8988T (cell line): ENCODE measurements at regions not wholly inside any gene's neighbourhood (a gene's known extent, or its start where the extent isn't known, plus 50 kb on each side); places are given as distances from the start of the nearest gene placed in this dataset.

ENCODE experiments used
- DNase-seq: peaks from one replicate; pipeline ENCODE4 v3.0.0; 2011

DNA sequence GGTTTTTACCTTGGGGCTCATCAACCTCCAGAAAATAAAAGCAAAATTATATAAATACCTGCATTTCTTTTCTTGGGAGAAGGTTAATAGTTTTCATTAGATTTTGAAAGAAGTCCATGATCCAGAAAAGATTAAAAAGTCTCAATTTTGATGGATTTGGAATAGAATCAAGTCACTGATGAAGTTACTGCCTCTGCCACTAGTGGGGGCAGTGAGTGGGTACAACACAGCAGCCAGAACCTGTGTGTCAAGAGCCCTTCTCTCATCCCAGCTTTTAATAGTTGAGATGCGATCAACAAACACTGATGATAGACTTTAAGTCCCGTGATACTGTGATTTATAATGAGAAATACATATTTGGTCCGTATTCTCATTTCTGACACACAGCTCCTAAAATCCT lies 686.7 kb downstream of the DIAPH3 start:
- DNase-seq = no peak

DNA sequence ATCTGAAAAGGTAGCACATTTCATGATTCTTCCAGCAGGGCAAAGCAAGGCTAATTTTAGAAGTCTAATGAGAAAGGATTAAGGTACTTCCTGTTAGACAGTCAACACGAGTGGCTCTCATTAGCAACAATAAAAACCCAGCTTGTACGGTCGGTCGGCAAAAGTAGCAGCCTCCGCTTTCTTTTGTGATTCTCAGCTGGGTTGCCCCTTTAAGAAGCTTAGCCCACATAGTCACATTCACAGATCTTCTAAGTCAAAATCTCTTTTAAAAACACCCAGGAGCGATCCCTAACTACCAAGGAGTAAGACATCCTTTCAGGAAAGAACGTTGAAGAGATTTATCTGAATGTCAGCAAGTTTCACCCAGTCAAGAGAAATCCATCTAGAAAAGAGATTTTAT lies 684.8 kb downstream of the DIAPH3 start:
- DNase-seq = no peak

DNA sequence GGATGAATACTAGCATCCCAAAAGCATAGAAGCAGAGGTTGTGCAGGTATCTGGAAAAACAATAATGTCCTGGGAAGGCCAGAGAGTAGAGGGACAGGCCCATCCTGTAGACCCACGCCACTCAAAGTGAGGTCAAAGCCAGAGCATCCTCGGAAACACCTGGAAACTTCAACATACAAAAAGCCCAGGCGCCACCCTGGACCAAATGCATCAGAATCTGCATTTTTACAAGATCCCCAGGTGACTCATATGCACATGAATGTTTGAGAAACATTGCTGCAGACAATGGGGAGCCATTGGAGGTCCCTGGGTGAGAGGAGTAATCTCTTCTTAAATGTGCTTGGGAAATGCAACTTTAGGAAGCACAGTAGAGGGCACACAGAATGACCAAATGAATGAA lies 684.1 kb downstream of the DIAPH3 start:
- DNase-seq = no peak

DNA sequence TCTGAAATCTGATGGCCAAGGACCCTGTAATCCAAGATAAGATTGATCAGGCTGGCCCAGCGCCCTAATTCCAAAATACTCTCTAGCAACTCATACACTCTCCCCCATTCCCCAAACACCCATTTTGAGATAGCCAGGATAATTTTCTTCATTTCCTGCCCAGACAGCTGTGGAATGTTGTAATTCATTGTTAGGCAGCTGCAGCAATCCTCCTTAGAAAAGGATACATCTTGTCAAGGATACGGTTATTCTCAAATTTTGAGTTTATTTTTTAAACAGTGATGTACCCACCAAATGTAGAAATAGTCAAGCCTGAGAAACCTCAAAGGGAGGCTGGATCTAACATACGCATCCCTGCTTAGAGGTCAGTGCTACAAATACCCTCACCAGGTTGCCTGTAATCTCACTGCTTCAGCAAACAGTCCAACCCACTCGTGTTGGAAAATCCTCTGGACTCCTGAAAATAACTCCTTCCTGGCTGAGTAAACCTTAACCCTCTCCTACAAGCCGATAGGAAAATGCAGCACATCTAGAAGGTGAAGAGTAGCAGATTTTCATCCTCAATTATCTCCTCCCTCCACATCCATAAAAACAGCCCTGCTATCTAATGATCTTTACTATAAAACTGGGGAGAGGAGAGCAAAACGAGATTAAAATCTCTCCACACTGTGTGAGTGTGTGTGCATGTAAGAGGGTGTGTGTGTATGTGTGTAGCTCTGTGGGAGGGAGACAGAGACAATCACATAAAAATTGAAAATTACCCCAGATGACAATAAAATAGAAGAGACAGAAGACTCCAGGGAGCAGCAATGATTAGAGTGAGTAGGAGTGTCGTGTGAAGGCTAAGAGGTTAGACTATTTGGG lies 683.1 kb downstream of the DIAPH3 start:
- no peak for DNase-seq

DNA sequence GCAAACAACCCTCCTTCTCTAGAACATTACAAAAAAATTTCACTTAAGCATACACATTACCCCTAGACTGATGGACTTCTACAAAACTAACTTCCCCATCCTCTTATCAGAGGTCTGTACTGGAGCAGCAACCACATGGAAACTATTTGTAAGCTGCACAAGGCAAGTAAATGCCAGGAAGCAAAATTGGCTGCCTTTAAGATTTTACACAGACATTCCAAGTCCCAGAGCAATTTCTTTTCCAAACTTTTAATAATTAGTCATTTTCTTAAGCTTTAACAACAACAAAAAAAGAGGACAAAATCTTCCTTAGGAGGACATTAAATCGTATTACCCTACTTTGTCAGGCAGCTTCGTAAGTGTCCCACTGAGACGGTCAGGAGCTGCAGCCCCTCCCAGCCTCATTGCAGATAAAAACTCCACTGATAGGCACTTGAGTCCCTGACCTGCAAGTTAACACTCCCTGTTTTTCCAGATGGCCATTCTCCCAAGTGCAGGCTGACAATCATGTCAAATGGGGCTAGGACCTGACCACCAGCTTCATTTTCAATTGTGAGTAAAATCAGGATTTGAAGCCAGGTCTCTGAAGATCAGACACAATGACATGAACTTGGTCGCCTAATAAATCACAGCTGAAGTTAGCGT lies 680.1 kb downstream of the DIAPH3 start:
- no peak for DNase-seq

DNA sequence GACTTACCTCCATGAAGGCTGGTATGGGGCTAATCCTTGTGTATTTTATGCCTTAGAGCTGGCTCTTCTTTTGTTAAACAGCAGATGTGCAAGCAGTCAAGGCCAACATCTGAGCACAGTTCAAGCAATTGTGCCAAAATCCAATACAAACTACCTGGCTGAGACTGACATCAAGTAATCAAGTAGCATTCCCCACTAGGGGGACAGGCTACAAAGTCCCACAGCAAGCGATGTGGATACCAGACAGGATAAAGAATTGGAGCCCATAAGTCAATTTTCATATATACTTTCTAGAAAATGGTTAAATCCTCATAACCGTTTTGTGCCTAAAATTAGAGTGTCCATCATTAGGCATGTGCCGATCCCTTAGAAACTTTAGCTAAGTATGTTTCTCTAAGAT lies 675.8 kb downstream of the DIAPH3 start:
- no peak for DNase-seq

DNA sequence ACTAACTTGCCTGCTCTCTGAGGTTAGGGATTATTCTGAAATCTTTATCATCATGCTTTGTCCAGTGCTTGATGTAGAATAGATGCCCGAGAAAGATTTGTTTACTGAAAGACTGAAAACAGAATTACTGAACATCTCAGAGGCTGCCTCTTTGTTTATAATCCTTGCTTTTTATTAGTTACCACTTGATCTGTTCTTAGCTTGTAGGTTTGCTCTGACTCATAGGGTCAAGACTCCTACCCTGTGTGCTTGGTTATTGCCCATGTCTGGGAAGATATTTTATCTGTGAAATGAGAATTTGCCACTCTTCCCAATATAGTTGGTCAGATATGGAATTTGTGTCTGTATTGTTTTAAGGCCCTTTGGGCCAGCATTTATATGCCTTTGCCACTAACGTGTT lies 675.3 kb downstream of the DIAPH3 start:
- DNase-seq = no peak

DNA sequence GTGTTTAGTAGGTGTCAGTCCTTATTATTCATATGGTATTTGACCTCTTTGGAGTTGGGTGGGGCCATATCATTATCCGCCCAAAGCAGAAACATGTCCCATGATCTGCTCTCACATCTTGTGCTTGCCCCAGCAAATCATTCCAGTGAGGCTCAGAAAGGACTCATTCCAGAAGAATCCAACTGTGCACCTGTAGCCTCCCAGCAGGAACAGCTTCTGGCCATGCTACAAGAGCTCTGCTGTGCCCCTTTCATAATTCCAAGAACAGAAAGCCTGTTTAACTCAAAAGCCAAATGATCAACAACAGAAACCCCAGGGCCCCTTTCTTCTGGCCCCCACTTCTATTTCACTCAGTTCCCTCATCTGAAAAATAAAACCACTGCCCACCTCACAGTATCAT lies 673.1 kb downstream of the DIAPH3 start:
- DNase-seq = no peak

DNA sequence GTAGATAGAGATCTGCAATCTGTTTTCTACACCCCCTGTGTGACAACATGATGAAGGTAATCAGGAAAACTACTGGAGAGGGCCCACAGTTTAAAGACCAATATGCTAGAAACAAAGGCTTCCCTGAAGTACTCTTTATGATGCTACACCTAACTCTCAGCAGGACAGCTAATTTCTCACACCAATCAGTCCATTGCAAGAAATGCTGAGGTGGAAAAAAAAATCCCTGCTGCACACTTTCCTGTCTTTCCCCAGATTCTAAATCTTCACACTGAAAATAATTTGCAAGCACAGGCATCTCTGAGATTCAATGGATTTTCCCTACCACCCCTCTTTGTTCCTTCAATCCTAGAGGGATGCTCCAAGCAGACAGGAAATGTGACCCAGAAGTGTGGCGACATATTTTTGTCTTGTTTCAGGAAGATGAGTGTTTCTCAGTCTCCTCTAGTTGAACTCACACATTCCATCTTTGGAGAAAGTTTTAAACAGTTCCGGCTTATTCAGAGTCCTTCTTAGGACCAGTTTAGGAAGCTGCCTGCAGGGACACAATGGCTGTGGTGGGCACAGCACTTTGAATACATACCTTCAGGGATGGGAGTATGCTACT lies 671.6 kb downstream of the DIAPH3 start:
- no peak for DNase-seq

DNA sequence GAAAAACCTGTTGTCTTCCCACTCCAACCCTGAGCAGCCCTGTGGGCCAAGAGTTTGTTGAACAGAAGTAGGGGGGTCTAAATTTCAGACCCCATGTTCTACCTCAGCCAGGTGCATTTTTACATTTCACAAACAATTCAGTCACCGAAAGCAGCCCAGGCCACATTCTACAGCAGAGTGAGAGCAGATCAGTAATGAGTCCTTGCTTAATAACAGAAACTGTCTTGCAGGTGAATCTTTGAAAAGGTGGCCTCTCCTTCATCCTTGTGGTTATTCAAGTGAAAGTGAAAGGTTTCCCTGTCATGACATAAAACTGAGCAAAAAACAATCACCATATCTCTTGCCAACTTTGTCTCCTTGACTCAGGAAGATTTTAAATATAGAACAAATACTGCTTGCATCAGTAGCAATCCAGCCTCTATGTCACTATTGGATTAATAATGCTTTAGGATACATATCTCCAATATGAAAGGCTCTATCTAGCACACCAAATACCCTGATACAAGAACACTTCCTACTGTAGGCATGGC lies 670.2 kb downstream of the DIAPH3 start:
- no peak for DNase-seq

DNA sequence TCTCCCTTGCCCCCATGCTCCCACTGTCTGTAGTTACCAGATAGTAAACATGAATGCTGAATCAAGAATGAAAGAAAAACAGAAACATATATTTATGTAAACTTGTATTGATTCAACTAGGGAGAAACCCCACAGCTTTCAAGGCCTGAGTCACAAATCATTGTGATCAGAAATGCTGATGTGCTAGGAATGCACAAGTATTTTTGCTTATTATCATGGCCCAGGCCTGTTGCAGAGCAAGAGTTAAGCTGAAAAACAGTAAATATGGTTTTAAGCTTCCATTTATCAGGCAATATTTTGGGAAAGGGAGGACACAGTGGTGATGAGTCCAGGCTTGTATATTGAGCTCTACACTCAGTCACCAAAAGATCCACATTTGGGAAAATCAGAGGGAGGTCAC lies 669.6 kb downstream of the DIAPH3 start:
- DNase-seq = no peak

DNA sequence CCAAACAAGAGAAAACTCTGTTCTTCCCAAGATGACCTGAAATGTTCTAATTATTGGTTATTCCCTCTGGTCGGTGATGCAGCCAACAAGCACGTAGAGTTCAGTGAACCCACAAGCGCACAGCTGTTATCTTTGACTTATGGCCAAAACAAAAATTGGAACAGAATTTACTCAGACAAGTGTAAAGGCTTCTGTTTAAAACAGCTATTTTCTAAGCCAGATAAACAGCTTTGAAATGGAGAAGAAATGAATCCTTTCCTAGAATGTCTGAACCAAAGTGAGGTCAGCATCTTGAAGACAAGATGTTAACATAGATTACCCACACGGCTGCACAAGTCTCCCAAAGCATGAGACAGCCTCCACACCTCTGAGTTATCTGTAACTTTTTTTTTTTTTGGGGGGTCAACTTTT lies 669.2 kb downstream of the DIAPH3 start:
- DNase-seq = no peak

DNA sequence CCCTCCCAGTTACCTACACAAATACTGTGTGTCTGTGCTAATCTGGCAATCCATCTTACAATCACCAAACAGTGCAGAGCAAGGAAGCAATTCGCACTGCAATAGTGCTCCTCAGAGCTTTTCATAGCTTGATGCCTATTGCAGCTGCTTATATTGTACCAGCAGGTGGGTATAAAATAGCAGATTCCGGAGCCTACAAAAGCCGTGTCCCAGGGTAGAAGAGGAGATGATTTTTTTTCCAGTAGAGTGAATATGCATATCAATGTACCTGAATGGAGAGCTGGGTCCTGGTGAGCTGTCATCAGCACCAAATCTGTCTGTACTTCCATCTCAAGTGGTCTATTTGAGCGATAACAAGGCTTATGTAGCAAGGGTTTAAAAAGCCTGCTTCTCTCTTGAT lies 668.4 kb downstream of the DIAPH3 start:
- no peak for DNase-seq

DNA sequence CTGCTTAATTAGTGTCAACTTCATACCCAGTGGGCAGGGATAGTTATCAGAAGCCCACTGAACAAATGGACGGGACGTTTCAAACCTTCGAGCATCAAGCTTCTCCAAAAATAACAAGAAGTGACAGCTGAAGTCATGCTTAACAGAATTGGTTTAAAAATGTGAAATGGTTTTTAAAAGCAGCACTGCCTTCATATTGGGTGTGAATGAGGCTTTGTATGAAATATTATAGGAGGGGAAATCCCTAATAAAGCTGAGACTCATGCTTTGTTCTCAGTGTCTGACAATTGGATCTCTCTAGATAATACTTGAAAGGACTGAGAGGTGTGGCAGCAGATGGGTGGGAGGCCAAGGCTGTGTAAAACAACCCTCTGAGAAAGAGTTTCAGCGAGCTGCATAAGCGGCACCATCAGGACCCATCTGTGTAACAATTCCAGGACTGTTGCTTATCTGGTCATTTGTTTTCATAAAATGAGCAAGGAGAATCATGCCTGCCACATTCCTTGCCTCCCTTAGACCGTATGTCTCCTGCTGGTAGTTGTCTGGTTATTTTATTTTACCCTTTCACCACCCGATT lies 667.7 kb downstream of the DIAPH3 start:
- no peak for DNase-seq

DNA sequence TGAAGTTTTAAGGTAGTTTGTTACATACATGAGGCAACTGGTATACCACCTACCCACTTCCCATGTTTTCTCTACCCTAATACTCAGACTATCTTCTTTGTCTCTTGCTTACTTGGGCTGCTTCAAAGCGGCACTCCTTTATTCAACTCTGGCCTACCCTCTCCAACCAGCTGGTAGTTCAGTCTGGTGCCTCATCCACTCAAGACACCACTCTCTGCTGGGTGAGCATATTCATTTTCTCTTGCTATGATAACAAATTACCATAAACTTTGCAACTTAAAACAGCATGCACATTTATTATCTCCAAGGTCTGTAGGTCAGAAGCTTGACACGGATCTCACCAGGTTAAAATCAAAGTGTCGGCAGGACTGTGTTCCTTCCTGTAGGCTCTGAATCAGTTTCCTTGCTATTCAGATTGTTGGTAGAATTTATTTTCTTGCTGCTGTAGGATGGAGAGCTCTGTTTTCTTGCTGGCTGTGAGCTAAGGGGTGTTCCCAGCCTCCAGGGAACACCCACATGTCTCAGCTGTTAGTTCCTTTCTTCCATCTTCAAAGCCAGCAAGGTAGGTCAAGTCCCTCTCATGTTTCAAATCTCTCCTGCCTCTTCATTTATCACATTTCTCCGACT lies 666.0 kb downstream of the DIAPH3 start:
- DNase-seq = no peak

DNA sequence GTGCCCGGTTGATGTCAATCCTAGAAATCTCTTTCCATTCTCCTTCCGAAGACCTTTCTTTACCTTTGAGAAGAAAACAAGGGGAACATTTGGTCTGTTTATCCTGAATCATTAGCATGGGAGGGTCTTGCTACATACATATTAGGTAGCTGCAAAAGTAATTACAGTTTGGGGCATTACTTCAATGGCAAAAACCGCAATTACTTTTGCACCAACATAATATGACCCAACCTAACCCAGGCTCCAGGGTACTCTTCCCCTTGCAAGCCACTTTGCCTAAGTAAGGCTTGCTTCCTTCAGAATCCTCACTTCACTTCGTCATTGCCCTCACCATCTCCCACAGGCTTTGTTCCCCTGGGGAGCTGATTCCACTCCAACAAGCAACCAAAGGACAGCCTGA lies 662.7 kb downstream of the DIAPH3 start:
- no peak for DNase-seq

DNA sequence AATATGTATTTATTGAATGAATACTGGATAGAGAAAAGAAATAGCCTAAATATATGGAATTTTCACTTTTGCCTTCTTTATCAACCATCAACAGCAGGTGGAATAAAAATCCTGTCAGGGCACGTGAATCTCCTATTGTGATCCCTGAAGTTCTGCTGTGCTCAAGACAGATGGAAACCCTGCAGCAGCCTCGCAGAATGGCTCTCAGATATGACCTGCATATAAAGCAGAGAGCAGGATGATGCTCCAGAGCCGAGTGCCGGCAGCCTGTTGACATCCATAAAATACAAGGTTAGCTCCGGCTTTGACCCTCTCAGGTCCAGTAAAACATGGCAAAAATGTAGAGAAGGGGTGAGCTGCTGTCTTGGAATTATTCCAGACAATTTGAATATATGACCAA lies 659.3 kb downstream of the DIAPH3 start:
- no peak for DNase-seq

DNA sequence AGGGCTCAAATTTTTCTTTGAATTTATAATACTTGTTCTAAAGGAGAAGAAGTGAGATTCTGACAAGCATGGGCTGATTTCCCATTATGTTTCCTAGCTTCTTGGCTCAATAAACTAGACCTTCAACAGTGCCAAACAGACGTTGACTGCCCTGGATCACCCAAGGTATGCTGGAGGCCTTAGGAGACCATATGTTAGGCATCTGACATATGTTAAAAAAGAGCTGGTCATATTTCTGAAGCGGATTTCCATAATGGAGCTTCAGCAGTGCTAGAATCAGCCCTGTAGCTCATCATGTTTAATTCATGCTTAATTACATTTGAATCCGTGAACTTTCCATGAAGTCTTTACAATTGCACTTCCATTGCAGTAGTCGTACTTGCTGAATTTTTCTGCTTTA lies 653.3 kb downstream of the DIAPH3 start:
- no peak for DNase-seq

DNA sequence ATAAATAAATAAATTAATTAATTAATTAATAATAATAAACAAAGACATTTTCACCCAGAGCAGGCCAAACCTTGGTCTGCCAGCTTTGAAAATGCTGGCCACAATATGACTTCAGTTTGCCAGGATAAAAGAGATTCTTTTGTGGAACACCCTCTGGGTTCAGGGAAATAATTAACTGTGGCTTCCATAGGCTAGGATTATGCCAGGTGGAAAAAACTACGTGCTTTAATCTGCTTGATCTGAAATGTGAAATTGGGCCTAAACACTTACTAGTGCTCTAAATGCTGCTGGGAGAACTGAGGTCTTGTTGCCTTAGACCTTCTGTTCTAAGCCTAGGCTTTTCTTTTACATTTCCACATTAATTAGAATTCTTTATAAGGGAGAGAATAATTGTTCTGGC lies 650.0 kb downstream of the DIAPH3 start:
- no peak for DNase-seq

DNA sequence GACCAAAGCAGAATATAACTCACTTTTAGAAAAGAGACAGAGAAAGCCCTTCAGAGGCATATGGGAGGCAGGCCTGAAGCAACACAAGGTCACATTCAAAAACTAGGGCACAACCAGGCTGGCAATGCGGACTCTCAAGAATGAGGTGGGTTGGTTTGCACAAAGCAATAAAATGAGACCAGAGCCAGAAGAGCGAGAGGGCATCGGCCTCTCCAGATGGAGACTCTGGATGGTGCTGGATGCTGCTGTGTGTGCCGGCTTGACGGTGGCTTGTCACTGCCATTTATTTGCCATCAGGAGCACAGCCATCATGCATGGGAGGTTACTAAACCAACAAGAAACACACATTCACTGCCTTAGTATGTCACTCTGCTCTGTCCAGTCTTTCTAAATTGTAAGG lies 649.4 kb downstream of the DIAPH3 start:
- DNase-seq = no peak

DNA sequence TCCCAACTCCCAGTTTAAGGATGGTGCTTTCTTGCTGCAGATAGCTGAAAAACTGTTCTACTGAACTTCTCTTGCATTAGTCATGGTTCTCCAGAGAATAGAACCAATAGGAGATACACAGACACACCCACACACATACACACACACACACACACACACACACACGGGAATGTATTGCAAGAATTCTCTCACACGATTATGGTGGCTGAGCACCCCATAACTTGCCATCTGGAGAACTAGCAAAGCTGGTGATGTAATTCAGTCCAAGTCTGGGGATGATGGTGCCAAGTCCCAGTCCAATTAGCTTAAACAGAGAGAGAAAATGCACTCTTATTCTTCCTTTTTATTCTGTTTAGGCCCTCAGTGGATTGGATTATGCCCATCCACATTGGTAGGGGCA lies 643.9 kb downstream of the DIAPH3 start:
- DNase-seq = no peak

DNA sequence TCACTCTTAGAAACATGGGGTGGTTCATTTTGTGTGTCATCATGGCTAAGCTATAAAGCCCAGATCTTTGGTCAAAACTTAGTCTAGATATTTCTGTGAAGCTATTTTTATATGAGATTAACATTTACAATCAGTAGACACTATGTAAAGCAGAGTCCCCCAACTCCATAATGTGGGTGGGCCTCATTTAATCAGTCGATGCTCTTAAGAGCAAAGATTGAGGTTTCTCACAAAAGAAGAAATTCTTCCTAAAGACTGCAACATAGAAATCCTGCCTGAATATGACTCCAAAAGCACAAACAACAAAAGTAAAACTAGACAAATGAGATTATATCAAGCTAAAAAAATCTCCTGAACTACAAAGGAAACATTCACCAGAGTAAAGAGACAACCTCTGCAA lies 642.2 kb downstream of the DIAPH3 start:
- DNase-seq = no peak

DNA sequence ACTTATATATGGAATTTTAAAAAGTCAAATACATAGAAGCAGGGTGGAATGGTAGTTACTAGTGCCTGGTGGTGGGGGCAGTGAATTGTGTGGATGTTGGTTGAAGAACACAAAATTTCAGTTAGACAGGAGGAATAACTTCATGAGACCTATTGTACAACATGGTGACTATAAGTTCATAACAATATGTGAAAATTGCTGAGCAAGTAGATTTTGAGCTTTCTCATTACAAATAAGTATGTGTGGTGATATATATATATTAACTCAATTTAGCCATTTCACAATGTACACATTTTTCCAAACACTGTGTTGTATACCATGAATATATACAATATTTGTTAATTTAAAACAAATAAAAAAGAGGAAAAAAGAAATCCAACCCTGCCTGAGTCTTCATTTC lies 641.1 kb downstream of the DIAPH3 start:
- no peak for DNase-seq
